ENCODE measurements at regions not wholly inside any gene's neighbourhood (a gene's known extent, or its start where the extent isn't known, plus 50 kb on each side); places are given as distances from the start of the nearest gene placed in this dataset.

GRCh38 chr1:79982211-79982610, 975.7 kb upstream of the ADGRL4 start:
- TF ChIP-seq, protein P1, sequence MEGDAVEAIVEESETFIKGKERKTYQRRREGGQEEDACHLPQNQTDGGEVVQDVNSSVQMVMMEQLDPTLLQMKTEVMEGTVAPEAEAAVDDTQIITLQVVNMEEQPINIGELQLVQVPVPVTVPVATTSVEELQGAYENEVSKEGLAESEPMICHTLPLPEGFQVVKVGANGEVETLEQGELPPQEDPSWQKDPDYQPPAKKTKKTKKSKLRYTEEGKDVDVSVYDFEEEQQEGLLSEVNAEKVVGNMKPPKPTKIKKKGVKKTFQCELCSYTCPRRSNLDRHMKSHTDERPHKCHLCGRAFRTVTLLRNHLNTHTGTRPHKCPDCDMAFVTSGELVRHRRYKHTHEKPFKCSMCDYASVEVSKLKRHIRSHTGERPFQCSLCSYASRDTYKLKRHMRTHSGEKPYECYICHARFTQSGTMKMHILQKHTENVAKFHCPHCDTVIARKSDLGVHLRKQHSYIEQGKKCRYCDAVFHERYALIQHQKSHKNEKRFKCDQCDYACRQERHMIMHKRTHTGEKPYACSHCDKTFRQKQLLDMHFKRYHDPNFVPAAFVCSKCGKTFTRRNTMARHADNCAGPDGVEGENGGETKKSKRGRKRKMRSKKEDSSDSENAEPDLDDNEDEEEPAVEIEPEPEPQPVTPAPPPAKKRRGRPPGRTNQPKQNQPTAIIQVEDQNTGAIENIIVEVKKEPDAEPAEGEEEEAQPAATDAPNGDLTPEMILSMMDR (IDR thresholded peaks at IDR 0.05; ENCODE audit: borderline replicate concordance): no peak
- peak; percentile 83 for DNase-seq
- no peaks in the 10 kb centered on the region for H3K36me3 ChIP-seq
- no peaks in the 10 kb centered on the region for H3K27me3 ChIP-seq (ENCODE audit: low read depth)
- H3K9me3 ChIP-seq (replicated peaks): no peaks in the 10 kb centered on the region
- H3K27ac ChIP-seq (replicated peaks): peak overlapping the region; percentile 88
- H3K4me1 ChIP-seq: peaks cover 22% of the 10 kb centered on the region
- peak overlapping the region; percentile 14 for H3K4me3 ChIP-seq
- intact Hi-C loops (cut with micrococcal nuclease): no loop called here

GRCh38 chr1:79981481-79981880, 975.0 kb upstream of the ADGRL4 start:
- H3K9me3 ChIP-seq (replicated peaks): no peaks in the 10 kb centered on the region
- H3K36me3 ChIP-seq: no peaks in the 10 kb centered on the region
- DNase-seq: no peak
- H3K27me3 ChIP-seq (ENCODE audit: low read depth): no peaks in the 10 kb centered on the region
- peak overlapping the region; percentile 88 for H3K27ac ChIP-seq (replicated peaks)
- TF ChIP-seq, protein P1 (IDR thresholded peaks at IDR 0.05; ENCODE audit: borderline replicate concordance): no peak
- intact Hi-C loops (cut with micrococcal nuclease): no loop called here
- peak overlapping the region; percentile 14 for H3K4me3 ChIP-seq
- H3K4me1 ChIP-seq: peaks cover 22% of the 10 kb centered on the region

DNA sequence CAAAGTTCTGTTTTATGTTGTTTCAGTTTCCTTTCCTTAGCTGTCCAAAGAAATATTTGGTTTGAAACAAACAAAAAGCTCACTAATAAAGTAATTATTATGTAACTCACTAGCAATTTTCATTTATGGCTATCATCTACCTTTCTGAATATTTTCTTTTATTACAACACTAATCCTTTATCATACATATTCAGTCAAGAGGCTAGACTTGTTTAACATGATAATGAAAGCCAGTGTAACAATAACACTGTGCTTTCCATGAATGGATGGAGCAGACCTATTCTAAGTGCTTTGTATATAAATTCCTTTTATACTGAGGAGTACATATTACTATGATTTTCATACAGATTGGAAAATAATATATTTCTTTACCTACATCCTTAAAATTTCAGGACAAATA, 972.8 kb upstream of the ADGRL4 start:
- Histone ChIP-seq H3K27ac (replicated peaks) (no peak overlapping the region), H3K4me3 (no peak overlapping the region), H3K4me1 (peaks cover 22% of the 10 kb centered on the region), H3K27me3 (ENCODE audit: low read depth) (no peaks in the 10 kb centered on the region), H3K36me3 (no peaks in the 10 kb centered on the region), H3K9me3 (replicated peaks) (no peaks in the 10 kb centered on the region)
- intact Hi-C loops (cut with micrococcal nuclease): no loop called here
- TF ChIP-seq, protein P1 (IDR thresholded peaks at IDR 0.05; ENCODE audit: borderline replicate concordance): no peak
- no peak for DNase-seq

DNA sequence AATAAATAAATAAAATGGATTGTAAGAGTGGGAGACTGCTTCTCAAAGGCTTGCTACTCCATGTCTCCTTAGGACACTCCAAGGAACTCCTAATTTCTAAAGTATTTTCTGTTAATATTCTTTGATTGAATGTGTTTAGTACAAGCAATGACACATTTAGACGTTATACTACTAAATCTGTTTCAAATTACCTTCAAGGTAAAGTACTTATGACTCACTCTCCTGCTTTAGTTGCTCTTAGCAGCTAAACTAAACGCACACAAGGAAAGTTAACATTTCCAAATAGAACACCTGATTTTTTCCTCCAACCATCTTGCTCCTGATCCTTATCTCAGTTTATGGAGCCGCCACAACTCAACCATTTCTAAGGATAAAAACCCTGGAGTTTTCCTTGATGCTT, 969.8 kb upstream of the ADGRL4 start:
- TF ChIP-seq, protein P1 (IDR thresholded peaks at IDR 0.05; ENCODE audit: borderline replicate concordance): no peak
- intact Hi-C loops (cut with micrococcal nuclease): no loop called here
- Histone ChIP-seq H3K4me1 (peaks cover 12% of the 10 kb centered on the region), H3K27ac (replicated peaks) (no peak overlapping the region), H3K4me3 (no peak overlapping the region), H3K9me3 (replicated peaks) (no peaks in the 10 kb centered on the region), H3K27me3 (ENCODE audit: low read depth) (no peaks in the 10 kb centered on the region), H3K36me3 (no peaks in the 10 kb centered on the region)
- no peak for DNase-seq

DNA sequence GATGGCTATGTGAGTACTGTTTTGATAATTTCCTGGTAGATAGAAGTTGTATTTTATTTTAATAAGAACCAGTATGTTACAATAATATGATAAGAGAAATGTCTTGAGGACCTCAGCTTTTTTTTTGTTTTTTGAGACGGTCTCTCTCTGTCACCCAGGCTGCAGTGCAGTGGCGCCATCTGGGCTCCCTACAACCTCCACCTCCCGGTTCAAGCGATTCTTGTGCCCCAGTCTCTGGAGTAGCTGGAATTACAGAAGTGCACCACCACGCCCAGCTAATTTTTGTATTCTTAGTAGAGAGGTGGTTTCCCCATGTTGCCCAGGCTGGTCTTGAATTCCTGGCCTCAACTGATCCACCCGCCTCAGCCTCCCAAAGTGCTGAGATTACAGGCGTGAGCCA, 968.1 kb upstream of the ADGRL4 start:
- TF ChIP-seq, protein P1 (IDR thresholded peaks at IDR 0.05; ENCODE audit: borderline replicate concordance): no peak
- no peaks in the 10 kb centered on the region for H3K36me3 ChIP-seq
- H3K4me1 ChIP-seq: peaks cover 3% of the 10 kb centered on the region
- DNase-seq: no peak
- no peaks in the 10 kb centered on the region for H3K9me3 ChIP-seq (replicated peaks)
- H3K27me3 ChIP-seq (ENCODE audit: low read depth): no peaks in the 10 kb centered on the region
- no peak overlapping the region for H3K27ac ChIP-seq (replicated peaks)
- H3K4me3 ChIP-seq: no peak overlapping the region
- intact Hi-C loops (cut with micrococcal nuclease): no loop called here

DNA sequence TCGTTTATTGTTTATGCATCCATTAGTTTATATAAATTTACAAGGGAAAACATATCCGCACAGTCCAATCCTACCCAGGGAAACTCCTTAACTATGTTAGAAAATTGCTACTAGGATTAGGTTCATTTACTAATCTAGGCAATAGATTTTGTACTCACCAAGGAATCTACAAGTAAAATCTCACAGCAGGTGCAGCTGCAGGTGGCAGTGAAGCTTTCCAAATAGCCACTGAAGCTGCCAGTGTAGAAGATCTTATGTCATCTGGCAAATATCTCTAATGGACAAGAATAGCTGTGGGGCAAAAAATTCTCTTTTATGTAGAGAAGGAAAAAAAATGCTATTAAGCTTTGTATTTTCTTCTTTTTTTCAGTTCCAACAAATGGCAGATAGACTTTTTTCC, 963.4 kb upstream of the ADGRL4 start:
- H3K36me3 ChIP-seq: no peaks in the 10 kb centered on the region
- H3K27me3 ChIP-seq (ENCODE audit: low read depth): no peaks in the 10 kb centered on the region
- DNase-seq: no peak
- TF ChIP-seq, protein P1 (IDR thresholded peaks at IDR 0.05; ENCODE audit: borderline replicate concordance): no peak
- H3K4me1 ChIP-seq: no peaks in the 10 kb centered on the region
- intact Hi-C loops (cut with micrococcal nuclease): no loop called here
- H3K4me3 ChIP-seq: no peak overlapping the region
- no peak overlapping the region for H3K27ac ChIP-seq (replicated peaks)
- H3K9me3 ChIP-seq (replicated peaks): peaks cover 10% of the 10 kb centered on the region
